ENCODE measurements at regions not wholly inside any gene's neighbourhood (a gene's known extent, or its start where the extent isn't known, plus 50 kb on each side); places are given as distances from the start of the nearest gene placed in this dataset.
"Not testable (repeated sequence)": the region's sequence is repeated elsewhere in the genome, so short reads cannot be mapped to it uniquely, and the experiment has no call there.

- DNase-seq (ENCODE audit: low read depth in 3 of 3), result peak; percentile 31 to 41 (median 40)
These were observed 70.8 kb upstream of the LPCAT1 start for GRCh38 chr5:1594357-1595106.

DNA sequence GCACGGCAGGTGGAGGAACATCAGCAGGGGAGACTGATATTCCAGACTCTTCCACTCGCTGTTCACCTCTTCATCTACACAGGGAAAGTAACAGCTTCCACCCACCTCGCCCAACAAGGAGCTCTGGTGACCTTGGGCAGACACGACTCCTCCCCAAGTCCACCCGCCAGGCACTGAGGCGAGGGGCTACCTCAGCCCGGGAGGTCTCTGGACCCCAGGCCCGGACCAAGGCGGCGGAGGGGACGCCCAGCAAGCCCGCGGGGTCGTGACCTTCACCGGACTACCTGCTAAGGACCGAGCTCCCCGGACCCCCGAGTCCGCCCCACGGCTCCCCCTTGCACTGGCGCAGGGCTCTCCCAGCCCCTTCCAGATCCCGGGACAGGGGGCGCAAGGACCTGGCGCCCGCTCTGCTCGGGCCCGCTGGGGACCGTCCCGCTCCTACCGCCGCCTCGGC, 70.2 kb upstream of the LPCAT1 start:
- DNase-seq (ENCODE audit: low read depth in 3 of 3), result no peak

GRCh38 chr5:1588071-1588694, 64.4 kb upstream of the LPCAT1 start:
- not testable (repeated sequence) for DNase-seq (ENCODE audit: low read depth in 3 of 3)

- not testable (repeated sequence) for DNase-seq (ENCODE audit: low read depth in 3 of 3)
These were observed 59.5 kb upstream of the LPCAT1 start for GRCh38 chr5:1583081-1583875.

GRCh38 chr5:1579389-1579788, 55.6 kb upstream of the LPCAT1 start:
- DNase-seq (ENCODE audit: low read depth in 3 of 3), result not testable (repeated sequence)

DNA sequence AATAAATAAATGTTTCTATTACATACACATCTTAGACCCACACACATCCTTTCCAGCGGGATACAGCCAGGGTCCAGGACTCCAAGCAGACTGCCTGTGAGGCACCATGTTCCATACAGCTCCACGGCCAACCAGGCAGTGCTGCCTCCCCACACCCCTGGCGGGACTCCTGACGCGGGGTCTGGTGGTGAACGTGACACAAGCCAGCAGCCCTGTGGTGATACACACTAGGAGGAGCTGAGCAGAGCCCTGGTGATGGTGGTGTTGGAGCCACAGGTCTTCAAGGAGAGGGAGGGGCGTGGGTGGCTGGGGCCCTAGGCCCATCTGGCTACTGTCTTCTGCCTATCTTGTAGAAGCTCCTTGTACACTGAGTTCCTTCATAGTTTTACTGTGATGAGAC, 53.1 kb upstream of the LPCAT1 start:
- DNase-seq (ENCODE audit: low read depth in 3 of 3), result not testable (repeated sequence)

DNA sequence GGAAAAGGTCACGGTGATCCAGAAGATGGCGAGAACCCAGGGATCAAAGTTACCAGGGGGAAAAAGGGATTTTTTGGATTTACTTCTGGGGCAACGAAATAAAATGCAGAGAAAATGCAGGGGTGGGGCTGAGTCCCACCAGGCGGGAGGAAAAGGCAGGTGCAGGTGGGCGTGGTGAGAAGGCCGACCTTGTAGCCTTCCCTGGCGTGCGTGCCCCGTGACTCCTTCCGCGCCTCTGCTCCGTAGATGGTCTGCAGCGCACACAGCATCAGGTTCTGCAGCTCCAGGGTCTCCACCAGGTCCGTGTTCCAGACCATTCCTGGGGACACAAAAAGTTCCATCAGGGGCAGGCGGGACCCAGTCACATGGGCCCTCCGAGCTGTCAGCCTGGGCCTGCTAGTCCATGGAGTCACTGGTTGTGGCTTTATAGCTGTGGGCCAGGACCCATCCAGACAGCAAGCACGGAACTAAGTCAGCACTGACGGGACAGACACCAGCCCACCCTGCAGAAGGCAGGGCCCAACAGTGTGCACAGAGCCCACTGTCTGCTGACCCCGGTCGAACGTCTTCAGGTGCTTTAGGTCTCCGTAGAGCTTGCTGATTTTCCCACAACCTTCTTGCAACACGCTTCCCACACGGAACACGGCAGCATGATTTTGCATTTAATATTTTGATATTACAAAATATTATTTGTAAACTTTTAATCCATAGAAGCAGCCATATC, 52.4 kb upstream of the LPCAT1 start:
- DNase-seq (ENCODE audit: low read depth in 3 of 3), result not testable (repeated sequence)

- not testable (repeated sequence) for DNase-seq (ENCODE audit: low read depth in 3 of 3)
These were observed 51.7 kb upstream of the LPCAT1 start for GRCh38 chr5:1575491-1575890.

DNA sequence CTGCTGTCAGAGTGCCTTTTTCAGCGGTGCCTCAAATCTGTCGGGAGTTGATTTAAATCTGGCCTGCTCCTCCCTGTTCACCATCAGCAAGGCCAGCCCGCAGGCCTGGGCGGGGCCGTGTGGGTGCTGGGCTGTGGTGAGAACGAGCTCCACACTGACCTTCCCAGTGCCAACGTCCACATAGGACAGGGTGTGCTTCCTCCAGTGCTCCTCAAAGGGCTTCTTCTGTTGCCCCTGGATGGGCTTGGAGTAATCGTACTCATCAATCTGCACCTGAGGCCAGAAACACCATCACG, 50.2 kb upstream of the LPCAT1 start:
- DNase-seq (ENCODE audit: low read depth in 3 of 3), result not testable (repeated sequence)

DNA sequence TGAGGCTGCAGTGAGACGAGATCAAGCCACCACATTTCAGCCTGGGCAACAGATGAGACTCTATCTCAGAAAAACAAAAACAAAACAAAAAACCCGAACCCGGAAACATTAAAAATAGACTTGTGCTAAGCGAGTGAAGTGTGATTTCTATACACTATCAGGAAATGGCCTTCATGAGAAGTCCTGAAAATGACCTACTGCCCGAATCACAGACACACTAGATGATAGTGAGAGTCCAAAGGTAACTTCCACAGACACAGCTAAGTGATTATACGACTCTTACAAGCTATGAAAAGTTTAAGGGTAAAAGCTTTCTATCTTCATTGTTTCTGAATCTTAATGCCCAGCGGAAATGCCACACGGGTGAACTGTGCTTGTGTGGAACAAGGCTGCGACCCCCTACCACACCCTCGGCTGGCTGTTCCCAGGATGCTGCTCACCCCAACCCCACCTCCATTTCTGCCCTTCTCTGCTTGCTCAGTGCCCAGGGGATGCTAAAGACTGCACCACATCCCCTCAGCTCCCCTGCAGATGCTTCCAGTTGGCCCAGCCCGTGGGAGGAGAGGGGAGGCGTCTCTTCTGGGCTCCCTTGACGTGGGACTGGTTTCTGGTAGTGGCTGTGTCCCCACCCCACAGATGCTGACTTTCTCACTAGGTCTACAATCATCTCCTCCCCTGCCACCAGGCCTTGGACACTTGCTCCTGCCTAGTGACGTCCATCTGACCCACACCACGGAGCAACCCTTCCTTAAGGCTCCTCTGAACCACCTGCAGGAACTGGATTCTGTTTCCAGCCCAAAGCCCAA, 49.7 kb upstream of the LPCAT1 start:
- DNase-seq (ENCODE audit: low read depth in 3 of 3), result not testable (repeated sequence)

All from stimulated activated CD4-positive, alpha-beta T cell treated with anti-CD3 and anti-CD28 coated beads, TNF-alpha, amount 100 ng/mL, for 4 hours (primary cell).